Right lobe of liver (tissue), 4 donors: ENCODE measurements at regions not wholly inside any gene's neighbourhood (a gene's known extent, or its start where the extent isn't known, plus 50 kb on each side); places are given as distances from the start of the nearest gene placed in this dataset.

Experiments used
- CTCF ChIP-seq, 4 donors: fragments of 200-600 bp in 3 of 4; fragments of 450-650 bp in 1 of 4; IDR thresholded peaks; one replicate each; pipeline versions ENCODE4 v1.5.1 to v1.8.0; 2016 to 2022; ENCODE audit warnings: antibody characterized with exemption in 4 of 4, mild to moderate bottlenecking in 2 of 4
- POLR2A ChIP-seq: fragments of 450-650 bp; IDR thresholded peaks from one replicate; pipeline ENCODE4 v1.6.1; 2017; ENCODE audit warnings: antibody characterized with exemption, mild to moderate bottlenecking
- donor health status: DM: no; HTN: no; CAD: no.
- donor health status: DM: no; HTN: no; CAD: no.
- donor health status: DM: no; HTN: yes; CAD: no.

DNA sequence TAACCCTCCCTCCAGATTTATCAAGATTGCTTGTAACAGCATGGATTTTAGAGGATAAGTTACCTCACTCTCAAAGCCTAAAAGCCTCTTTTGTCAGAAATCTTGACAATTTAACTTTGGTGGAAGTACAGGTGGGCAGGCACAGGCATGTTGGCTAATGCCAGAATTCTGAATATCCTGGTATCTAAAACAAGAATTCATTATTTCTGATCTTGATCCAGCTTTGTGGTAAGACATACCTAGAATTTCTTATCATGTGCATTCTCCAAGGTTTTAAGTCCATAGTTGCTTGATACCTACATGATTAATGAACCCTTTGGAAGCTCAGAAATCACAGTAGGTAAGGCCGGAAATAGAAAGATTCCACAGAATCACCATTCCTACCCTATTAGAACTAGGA is 109.9 kb upstream of the TTC14 start:
- TF ChIP-seq POLR2A = no peak
- no peak for TF ChIP-seq CTCF (IDR thresholded peaks at IDR 0.05)
